ENCODE measurements at regions not wholly inside any gene's neighbourhood (a gene's known extent, or its start where the extent isn't known, plus 50 kb on each side); places are given as distances from the start of the nearest gene placed in this dataset.
"Not testable (repeated sequence)": the region's sequence is repeated elsewhere in the genome, so short reads cannot be mapped to it uniquely, and the experiment has no call there.

DNA sequence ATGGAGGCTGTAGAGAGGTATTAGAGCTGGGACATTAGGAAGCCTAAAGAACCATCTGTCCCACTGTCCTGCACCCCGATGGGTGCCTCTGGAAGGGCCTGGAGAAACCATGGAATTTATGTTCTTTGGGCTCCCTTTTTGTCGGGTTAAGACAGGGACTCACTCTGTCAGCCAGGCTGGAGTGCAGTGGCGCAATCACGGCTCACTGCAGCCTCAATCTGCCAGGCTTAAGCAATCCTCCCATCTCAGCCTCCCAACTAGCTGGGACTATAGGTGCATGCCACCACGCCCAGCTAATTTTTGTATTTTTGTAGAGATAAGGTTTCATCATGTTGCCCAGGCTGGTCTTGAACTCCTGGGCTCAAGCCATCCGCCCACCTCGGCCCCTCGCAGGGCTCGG lies 78.2 kb upstream of the KDM7A start:
- not testable (repeated sequence) for TF ChIP-seq FOXA1 (IDR thresholded peaks at IDR 0.05)
- TF ChIP-seq, protein P1, sequence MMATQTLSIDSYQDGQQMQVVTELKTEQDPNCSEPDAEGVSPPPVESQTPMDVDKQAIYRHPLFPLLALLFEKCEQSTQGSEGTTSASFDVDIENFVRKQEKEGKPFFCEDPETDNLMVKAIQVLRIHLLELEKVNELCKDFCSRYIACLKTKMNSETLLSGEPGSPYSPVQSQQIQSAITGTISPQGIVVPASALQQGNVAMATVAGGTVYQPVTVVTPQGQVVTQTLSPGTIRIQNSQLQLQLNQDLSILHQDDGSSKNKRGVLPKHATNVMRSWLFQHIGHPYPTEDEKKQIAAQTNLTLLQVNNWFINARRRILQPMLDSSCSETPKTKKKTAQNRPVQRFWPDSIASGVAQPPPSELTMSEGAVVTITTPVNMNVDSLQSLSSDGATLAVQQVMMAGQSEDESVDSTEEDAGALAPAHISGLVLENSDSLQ (IDR thresholded peaks at IDR 0.05) = not testable (repeated sequence)
